Transverse colon (tissue), 4 donors: ENCODE measurements at regions not wholly inside any gene's neighbourhood (a gene's known extent, or its start where the extent isn't known, plus 50 kb on each side); places are given as distances from the start of the nearest gene placed in this dataset.
A peak's percentile ranks its signal among the peaks of the same experiment; 100 is the strongest.

Experiments used
- DNase-seq: peaks from one replicate; pipeline ENCODE4 v3.0.0-alpha.2; 2019
- H3K27ac ChIP-seq, 4 donors: fragments of 200-600 bp; sonication (generic); 2 replicates each; pipeline ENCODE4 v1.5.1; 2016 to 2018; ENCODE audit warnings: inconsistent platforms in 4 of 4
- H3K27me3 ChIP-seq: fragments of 200-600 bp; sonication (generic); 2 replicates; pipeline ENCODE4 v1.5.1; 2017; ENCODE audit warnings: inconsistent platforms
- H3K36me3 ChIP-seq, 4 donors: fragments of 200-600 bp; sonication (generic); 2 replicates each; pipeline ENCODE4 v1.5.1; 2017 to 2019; ENCODE audit warnings: inconsistent platforms in 4 of 4
- H3K4me1 ChIP-seq, 4 donors: fragments of 200-600 bp; sonication (generic); 2 replicates each; pipeline ENCODE4 v1.5.1; 2017 to 2020; ENCODE audit warnings: inconsistent platforms in 4 of 4
- H3K4me3 ChIP-seq, 4 donors: fragments of 200-600 bp; sonication (generic); 1 replicate in 1 of 4; 2 replicates in 3 of 4; pipeline versions ENCODE4 v1.5.1 to v1.6.1; 2017 to 2019; ENCODE audit warnings: inconsistent platforms in 4 of 4
- H3K9me3 ChIP-seq, 2 donors: fragments of 200-600 bp; sonication (generic); 2 replicates each; pipeline ENCODE4 v1.5.1; 2017 to 2019; ENCODE audit warnings: inconsistent platforms in 2 of 2
- CTCF ChIP-seq, 5 experiments: fragments of 200-600 bp in 3 of 5; fragments of 450-650 bp in 2 of 5; sonication (generic) in 3 of 5; IDR thresholded peaks; 1 replicate in 2 of 5; 2 replicates in 3 of 5; pipeline ENCODE4 v1.5.1; 2016 to 2017; ENCODE audit warnings: antibody characterized with exemption in 5 of 5, inconsistent platforms in 3 of 5, mild to moderate bottlenecking in 2 of 5, moderate library complexity in 1 of 5
- EP300 ChIP-seq: sonication (generic); formaldehyde crosslinking; IDR thresholded peaks from one replicate; pipeline ENCODE4 v1.6.1; 2017; ENCODE audit warnings: antibody characterized with exemption, low read depth
- POLR2A ChIP-seq: fragments of 450-650 bp; IDR thresholded peaks from one replicate; pipeline ENCODE4 v1.6.1; 2016; ENCODE audit warnings: antibody characterized with exemption, mild to moderate bottlenecking, moderate library complexity
- POLR2AphosphoS5 ChIP-seq, 3 donors: sonication (generic); formaldehyde crosslinking; IDR thresholded peaks; one replicate each; pipeline ENCODE4 v1.6.1; 2016; ENCODE audit warnings: antibody characterized with exemption in 3 of 3
- WGBS, 2 donors: methylation state at CpG; one replicate each; pipeline ENCODE4 v1.1.5; 2018; ENCODE audit warnings: low coverage in 1 of 2; 5-methylcytosine and 5-hydroxymethylcytosine counted together
- in situ Hi-C, 4 donors: fragments of 200-750 bp; cut with MboI; loops; one replicate each; pipeline versions ENCODE4 v1.15.0 to v1.15.1; 2017; ENCODE audit warnings: low sequenced_read_pairs in 3 of 4, low pct_ligation_motif_present in 1 of 4, low pct_unique_long_range_greater_than_20kb in 1 of 4
- intact Hi-C: fragments of 100-400 bp; cut with DNase I; formaldehyde crosslinking; loops from one replicate; pipeline ENCODE4 v1.15.1; 2023; ENCODE audit warnings: low total_unique reads

- Histone ChIP-seq H3K4me1 (peaks cover 0 to 16% (median 0%) of the 10 kb centered on the region in 4 donors), H3K9me3 (no peaks in the 10 kb centered on the region), H3K4me3 (peak overlapping the region in 3 of 4 donors; percentile 4 to 51 (median 11)), H3K27ac (peak overlapping the region in 3 of 4 donors; percentile 14 to 69 (median 41)), H3K36me3 (no peaks in the 10 kb centered on the region), H3K27me3 (no peaks in the 10 kb centered on the region)
- TF ChIP-seq EP300 (no peak), CTCF (IDR thresholded peaks at IDR 0.05) (peak in 2 of 5 experiments; percentile 16 to 26), POLR2AphosphoS5 (IDR thresholded peaks at IDR 0.05) (no peak), POLR2A (no peak)
- intact Hi-C loops (loop anchor here (5.0 kb wide), 1 partner anchor 333 kb away; no protein-coding TSS in a partner anchor), in situ Hi-C loops (loop anchor here (10.0 to 25.0 kb wide), 5 partner anchors 335 to 628 kb away; no protein-coding TSS in a partner anchor)
- WGBS, 2 donors = 12 to 18% methylated on average over 2 to 15 of the region's 15 CpGs
- DNase-seq = peak; percentile 33
These were observed 61.9 kb downstream of the GPR6 start for GRCh38 chr6:110039981-110040383.

GRCh38 chr6:110040716-110041115 is 62.6 kb downstream of the GPR6 start:
- TF ChIP-seq EP300 (no peak), POLR2A (no peak), POLR2AphosphoS5 (IDR thresholded peaks at IDR 0.05) (no peak)
- Histone ChIP-seq H3K27me3 (no peaks in the 10 kb centered on the region), H3K36me3 (no peaks in the 10 kb centered on the region), H3K4me3 (no peak overlapping the region), H3K4me1 (peaks cover 0 to 16% (median 0%) of the 10 kb centered on the region in 4 donors), H3K27ac (no peak overlapping the region), H3K9me3 (no peaks in the 10 kb centered on the region)
- in situ Hi-C loops (loop anchor here in 3 of 4 donors (10.0 to 25.0 kb wide), 4 partner anchors 336 to 628 kb away; no protein-coding TSS in a partner anchor), intact Hi-C loops (no loop called here)
- 85 to 86% methylated on average over 6 to 7 of the region's 7 CpGs for WGBS, 2 donors
- DNase-seq = no peak

- H3K4me3 ChIP-seq = no peak overlapping the region
- no peak for DNase-seq
- in situ Hi-C loops (loop anchor here in 3 of 4 donors (10.0 to 25.0 kb wide), 4 partner anchors 336 to 629 kb away; no protein-coding TSS in a partner anchor), intact Hi-C loops (no loop called here)
- H3K9me3 ChIP-seq = no peaks in the 10 kb centered on the region
- H3K4me1 ChIP-seq = peaks cover 0 to 16% (median 0%) of the 10 kb centered on the region in 4 donors
- no peak overlapping the region for H3K27ac ChIP-seq
- TF ChIP-seq POLR2AphosphoS5 (IDR thresholded peaks at IDR 0.05) (no peak), POLR2A (no peak), EP300 (no peak), CTCF (IDR thresholded peaks at IDR 0.05) (no peak)
- WGBS, 2 donors = 62% methylated on average over 2 of the region's 2 CpGs; no CpG with 5 or more reads in 1 of the 2 donors
- no peaks in the 10 kb centered on the region for H3K36me3 ChIP-seq
- H3K27me3 ChIP-seq = no peaks in the 10 kb centered on the region
These were observed 63.0 kb downstream of the GPR6 start for GRCh38 chr6:110041126-110041525.

- 86 to 89% methylated on average over 3 to 5 of the region's 5 CpGs for WGBS, 2 donors
- intact Hi-C loops = no loop called here
- no peak for TF ChIP-seq CTCF (IDR thresholded peaks at IDR 0.05)
- TF ChIP-seq EP300 = no peak
- no peak for TF ChIP-seq POLR2AphosphoS5 (IDR thresholded peaks at IDR 0.05)
- TF ChIP-seq POLR2A = no peak
- no peaks in the 10 kb centered on the region for H3K9me3 ChIP-seq
- in situ Hi-C loops = loop anchor here in 3 of 4 donors (10.0 to 25.0 kb wide), 4 partner anchors 337 to 630 kb away; no protein-coding TSS in a partner anchor
- no peak overlapping the region for H3K4me3 ChIP-seq
- no peak overlapping the region for H3K27ac ChIP-seq
- no peaks in the 10 kb centered on the region for H3K27me3 ChIP-seq
- DNase-seq = no peak
- H3K4me1 ChIP-seq = peaks cover 0 to 16% (median 0%) of the 10 kb centered on the region in 4 donors
- H3K36me3 ChIP-seq = no peaks in the 10 kb centered on the region
These were observed 63.7 kb downstream of the GPR6 start for GRCh38 chr6:110041830-110042229.
